ENCODE measurements at regions not wholly inside any gene's neighbourhood (a gene's known extent, or its start where the extent isn't known, plus 50 kb on each side); places are given as distances from the start of the nearest gene placed in this dataset.

- TF ChIP-seq POLR2AphosphoS5 (IDR thresholded peaks at IDR 0.05) (no peak), CTCF (IDR thresholded peaks at IDR 0.05 in 8 of 11, conservative IDR thresholded peaks at IDR 0.05 in 3 of 11) (no peak), POLR2A (IDR thresholded peaks at IDR 0.05) (no peak)
Measured at GRCh38 chr22:49515475-49515874, 312.2 kb downstream of the BRD1 start.

All from spleen (tissue), 7 donors.